C4-2B (cell line): ENCODE measurements at regions not wholly inside any gene's neighbourhood (a gene's known extent, or its start where the extent isn't known, plus 50 kb on each side); places are given as distances from the start of the nearest gene placed in this dataset.

Source experiments
- H3K27ac ChIP-seq: fragments of 450-650 bp; 2 replicates; pipeline ENCODE4 v1.5.1; 2017
- ZFX ChIP-seq: fragments of 450-650 bp; IDR thresholded peaks from 2 replicates; pipeline ENCODE4 v1.6.1; 2017
- TF ChIP-seq, protein P1 (sequence below): fragments of 450-650 bp; conservative IDR thresholded peaks from 2 replicates; pipeline ENCODE4 v1.5.1; 2017; ENCODE audit warnings: mild to moderate bottlenecking

DNA sequence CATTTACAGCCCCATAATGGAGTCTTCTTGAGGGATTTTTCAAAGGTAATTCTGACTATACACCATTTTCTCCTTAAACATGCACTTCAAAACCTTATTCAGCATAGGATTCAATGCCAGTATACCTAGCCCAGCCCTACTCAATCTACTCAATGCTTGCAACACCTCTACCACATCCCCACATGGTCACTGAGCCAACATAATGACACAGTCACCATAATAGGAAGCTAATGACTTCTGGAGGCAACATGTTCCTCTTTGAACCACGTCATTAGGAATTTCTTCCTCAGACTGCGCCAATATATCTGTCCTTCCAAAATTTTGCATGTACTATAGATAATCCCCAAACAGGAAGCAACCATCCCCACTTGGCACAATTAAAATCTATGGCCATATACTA, 153.9 kb upstream of the SETMAR start:
- TF ChIP-seq, protein P1, sequence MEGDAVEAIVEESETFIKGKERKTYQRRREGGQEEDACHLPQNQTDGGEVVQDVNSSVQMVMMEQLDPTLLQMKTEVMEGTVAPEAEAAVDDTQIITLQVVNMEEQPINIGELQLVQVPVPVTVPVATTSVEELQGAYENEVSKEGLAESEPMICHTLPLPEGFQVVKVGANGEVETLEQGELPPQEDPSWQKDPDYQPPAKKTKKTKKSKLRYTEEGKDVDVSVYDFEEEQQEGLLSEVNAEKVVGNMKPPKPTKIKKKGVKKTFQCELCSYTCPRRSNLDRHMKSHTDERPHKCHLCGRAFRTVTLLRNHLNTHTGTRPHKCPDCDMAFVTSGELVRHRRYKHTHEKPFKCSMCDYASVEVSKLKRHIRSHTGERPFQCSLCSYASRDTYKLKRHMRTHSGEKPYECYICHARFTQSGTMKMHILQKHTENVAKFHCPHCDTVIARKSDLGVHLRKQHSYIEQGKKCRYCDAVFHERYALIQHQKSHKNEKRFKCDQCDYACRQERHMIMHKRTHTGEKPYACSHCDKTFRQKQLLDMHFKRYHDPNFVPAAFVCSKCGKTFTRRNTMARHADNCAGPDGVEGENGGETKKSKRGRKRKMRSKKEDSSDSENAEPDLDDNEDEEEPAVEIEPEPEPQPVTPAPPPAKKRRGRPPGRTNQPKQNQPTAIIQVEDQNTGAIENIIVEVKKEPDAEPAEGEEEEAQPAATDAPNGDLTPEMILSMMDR = no peak
- TF ChIP-seq ZFX = no peak
- no peak overlapping the region for H3K27ac ChIP-seq

- no peak for TF ChIP-seq ZFX
- TF ChIP-seq, protein P1 = no peak
- H3K27ac ChIP-seq = no peak overlapping the region
These were observed 152.4 kb upstream of the SETMAR start for GRCh38 chr3:4150816-4151215.

- no peak overlapping the region for H3K27ac ChIP-seq
- TF ChIP-seq, protein P1 = no peak
- TF ChIP-seq ZFX = no peak
These were observed 151.3 kb upstream of the SETMAR start for GRCh38 chr3:4151859-4152258.

GRCh38 chr3:4153771-4154170, 149.4 kb upstream of the SETMAR start:
- no peak overlapping the region for H3K27ac ChIP-seq

DNA sequence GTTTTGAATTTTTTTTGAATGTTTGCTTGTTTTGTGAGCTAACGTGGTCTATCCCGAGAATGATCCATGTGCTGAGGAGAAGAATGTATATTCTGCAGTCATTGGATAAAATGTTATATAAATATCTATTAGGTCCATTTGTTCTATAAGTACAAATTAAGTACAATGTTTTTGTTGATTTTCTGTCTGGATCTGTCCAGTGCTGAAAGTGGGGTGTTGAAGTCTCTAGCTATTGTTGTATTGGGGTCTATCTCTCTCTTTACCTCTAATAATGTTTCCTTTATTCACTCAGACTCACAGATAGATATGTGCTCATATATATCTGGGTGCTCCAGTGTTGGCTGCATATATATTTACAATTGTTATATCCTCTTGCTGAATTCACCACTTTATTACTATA, 144.8 kb upstream of the SETMAR start:
- H3K27ac ChIP-seq = no peak overlapping the region
- TF ChIP-seq, protein P1 = no peak
- no peak for TF ChIP-seq ZFX

More at GRCh38 chr3:4153771-4154170, 149.4 kb upstream of the SETMAR start:
- TF ChIP-seq, protein P1 = no peak
- TF ChIP-seq ZFX = no peak

DNA sequence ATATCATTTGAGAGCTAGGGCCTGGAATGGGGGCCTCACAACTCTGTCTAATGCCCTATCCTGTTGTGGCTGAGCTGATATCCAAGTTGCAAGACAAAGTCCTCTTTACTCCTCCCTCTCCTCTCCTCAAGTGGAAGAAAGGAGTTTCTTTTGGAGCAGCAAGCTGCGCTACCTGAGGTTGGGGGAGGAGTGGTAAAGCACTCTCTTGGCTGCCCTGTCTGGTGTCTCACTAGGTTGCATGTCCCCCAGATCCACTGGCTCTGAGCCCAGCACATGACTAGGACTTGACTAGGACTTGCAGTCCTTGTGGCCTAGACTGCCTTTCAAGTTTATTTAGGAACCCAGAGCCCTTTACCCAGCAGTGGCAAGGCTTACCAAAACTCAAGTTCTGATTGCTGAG, 141.1 kb upstream of the SETMAR start:
- TF ChIP-seq ZFX = no peak
- TF ChIP-seq, protein P1 = no peak
- H3K27ac ChIP-seq = no peak overlapping the region

DNA sequence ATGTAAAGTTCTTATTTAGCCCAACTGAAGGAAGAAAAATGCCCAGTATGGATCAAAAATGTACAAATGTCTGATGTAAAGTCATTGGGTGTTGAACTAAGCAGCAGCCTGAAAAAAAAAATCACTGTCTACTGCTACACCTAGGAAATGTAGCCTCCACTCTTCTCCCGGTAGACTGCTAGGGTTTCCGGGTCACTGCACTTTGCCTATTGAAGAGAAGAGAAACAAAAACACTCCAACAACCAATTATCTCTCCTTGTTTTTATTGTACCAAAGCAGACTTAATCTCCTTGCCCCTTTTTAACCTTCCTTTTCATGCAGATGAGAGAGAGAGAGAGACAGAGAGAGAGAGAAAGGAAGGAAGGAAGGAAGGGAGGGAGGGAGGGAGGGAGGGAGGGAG, 140.2 kb upstream of the SETMAR start:
- no peak for TF ChIP-seq ZFX
- TF ChIP-seq, protein P1 = no peak
- no peak overlapping the region for H3K27ac ChIP-seq
